ENCODE measurements at regions not wholly inside any gene's neighbourhood (a gene's known extent, or its start where the extent isn't known, plus 50 kb on each side); places are given as distances from the start of the nearest gene placed in this dataset.

DNA sequence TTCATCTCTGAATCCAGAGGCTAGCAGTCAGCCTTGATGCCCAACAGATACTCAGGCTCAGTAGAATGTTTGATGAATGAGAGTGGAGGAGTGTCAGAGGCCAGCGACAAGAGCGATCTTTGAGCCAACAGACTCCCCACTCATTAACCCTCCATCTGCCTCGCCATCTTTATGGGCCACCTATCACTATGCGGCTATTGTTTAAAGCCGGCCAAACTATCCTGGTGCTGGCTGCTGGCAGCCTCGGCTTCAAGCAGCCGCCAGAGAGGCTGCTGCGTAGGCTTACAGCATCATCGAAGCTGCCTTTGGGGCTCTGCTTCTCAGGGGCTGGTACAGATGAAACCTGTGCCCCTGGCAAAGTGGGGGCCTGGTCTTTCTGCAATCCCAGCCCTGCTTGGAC lies 525.6 kb downstream of the INSC start:
- no peaks in the 10 kb centered on the region for H3K36me3 ChIP-seq (replicated peaks in 1 of 2; ENCODE audit: control insufficient read depth in 1 of 2, insufficient read depth in 2 of 2, low read length in 2 of 2)
- Mint-ChIP-seq H3K36me3 (no peaks in the 10 kb centered on the region), H3K4me1 (peaks cover 14% of the 10 kb centered on the region), H3K27ac (no peak overlapping the region), H3K27me3 (ENCODE audit: low read depth in 3 of 3) (peaks cover 4 to 8% (median 6%) of the 10 kb centered on the region in 3 donors), H3K4me3 (no peak overlapping the region), H3K9me3 (peaks cover 0 to 9% (median 1%) of the 10 kb centered on the region in 7 donors)
- H4K20me1 ChIP-seq (ENCODE audit: insufficient read depth, low read length) = no peaks in the 10 kb centered on the region
- H2AFZ ChIP-seq (ENCODE audit: insufficient read depth, low read depth, low read length, poor library complexity, severe bottlenecking) = no peak overlapping the region
- H3K27me3 ChIP-seq (ENCODE audit: control insufficient read depth in 2 of 2, insufficient read depth in 2 of 2, low read length in 2 of 2) = no peaks in the 10 kb centered on the region
- 78% methylated on average over 7 of the region's 9 CpGs for WGBS (ENCODE audit: insufficient coverage)
- no peak overlapping the region for H3K4me2 ChIP-seq (replicated peaks; ENCODE audit: extremely low read depth, low read length, poor library complexity, severe bottlenecking)
- intact Hi-C loops (cut with micrococcal nuclease) = no loop called here
- no peak overlapping the region for H3K27ac ChIP-seq (ENCODE audit: low read depth in 1 of 2, low read length in 2 of 2)
- no peak for DNase-seq
- TF ChIP-seq CTCF (IDR thresholded peaks at IDR 0.05) = no peak
- H3K4me3 ChIP-seq (replicated peaks in 1 of 3; ENCODE audit: low read depth in 2 of 3, low read length in 3 of 3) = no peak overlapping the region
- H3K79me2 ChIP-seq (ENCODE audit: insufficient read depth, low read length) = no peaks in the 10 kb centered on the region
- no peak overlapping the region for H3K9ac ChIP-seq (ENCODE audit: insufficient read depth, low read length, poor library complexity, severe bottlenecking)
- H3K9me3 ChIP-seq (replicated peaks in 1 of 2; ENCODE audit: control insufficient read depth in 1 of 2, insufficient read depth in 1 of 2, low read length in 2 of 2) = peaks cover 3 to 4% of the 10 kb centered on the region in 2 donors
- H3K4me1 ChIP-seq (ENCODE audit: control insufficient read depth in 1 of 2, insufficient read depth in 2 of 2, low read length in 2 of 2) = peaks cover 0 to 4% of the 10 kb centered on the region in 2 donors

DNA sequence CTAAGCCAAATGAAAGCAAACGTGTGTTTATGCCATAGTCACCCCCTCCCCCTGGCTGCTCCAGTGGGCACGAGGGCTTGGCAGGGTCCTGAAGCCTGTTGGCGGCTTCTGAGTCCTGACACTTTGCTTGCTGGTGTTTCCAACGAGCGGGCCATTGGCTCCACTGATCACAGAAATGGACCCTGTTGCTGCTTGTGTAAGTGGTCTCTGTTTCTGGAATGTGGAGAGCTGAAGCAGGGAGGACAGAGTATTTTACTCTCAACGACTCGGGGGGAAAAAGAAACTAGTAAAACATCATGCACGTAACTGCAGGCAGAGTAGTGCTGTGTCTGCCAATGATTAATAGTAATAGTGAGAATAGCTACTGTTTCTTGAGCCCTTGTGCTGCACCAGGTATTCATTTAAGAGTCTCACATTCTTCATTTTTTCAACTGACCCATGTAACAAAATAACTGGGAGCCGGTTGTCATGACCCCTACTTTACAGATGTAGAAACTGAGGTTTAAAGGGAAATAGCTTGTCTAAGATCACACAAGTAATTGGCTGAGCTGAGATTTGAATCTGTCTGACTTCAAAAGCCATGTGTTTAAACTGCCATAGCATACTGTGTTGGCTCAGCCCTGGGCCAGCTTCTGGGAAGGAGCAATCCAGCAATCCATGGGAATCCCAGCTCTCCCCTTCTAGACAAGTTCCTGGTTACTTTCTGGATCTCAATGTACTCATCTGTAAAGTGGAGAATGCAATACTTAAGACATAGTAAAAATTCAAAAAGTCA lies 526.7 kb downstream of the INSC start:
- Histone ChIP-seq H4K20me1 (ENCODE audit: insufficient read depth, low read length) (no peaks in the 10 kb centered on the region), H3K79me2 (ENCODE audit: insufficient read depth, low read length) (no peaks in the 10 kb centered on the region), H3K9me3 (replicated peaks in 1 of 2; ENCODE audit: control insufficient read depth in 1 of 2, insufficient read depth in 1 of 2, low read length in 2 of 2) (peaks cover 0 to 3% of the 10 kb centered on the region in 2 donors), H3K9ac (ENCODE audit: insufficient read depth, low read length, poor library complexity, severe bottlenecking) (no peak overlapping the region), H3K27ac (ENCODE audit: low read depth in 1 of 2, low read length in 2 of 2) (no peak overlapping the region), H3K4me1 (ENCODE audit: control insufficient read depth in 1 of 2, insufficient read depth in 2 of 2, low read length in 2 of 2) (peaks cover 0 to 4% of the 10 kb centered on the region in 2 donors), H3K36me3 (replicated peaks in 1 of 2; ENCODE audit: control insufficient read depth in 1 of 2, insufficient read depth in 2 of 2, low read length in 2 of 2) (no peaks in the 10 kb centered on the region), H2AFZ (ENCODE audit: insufficient read depth, low read depth, low read length, poor library complexity, severe bottlenecking) (no peak overlapping the region), H3K4me3 (replicated peaks in 1 of 3; ENCODE audit: low read depth in 2 of 3, low read length in 3 of 3) (no peak overlapping the region), H3K4me2 (replicated peaks; ENCODE audit: extremely low read depth, low read length, poor library complexity, severe bottlenecking) (no peak overlapping the region), H3K27me3 (ENCODE audit: control insufficient read depth in 2 of 2, insufficient read depth in 2 of 2, low read length in 2 of 2) (no peaks in the 10 kb centered on the region)
- intact Hi-C loops (cut with micrococcal nuclease) = no loop called here
- Mint-ChIP-seq H3K4me1 (peaks cover 14% of the 10 kb centered on the region), H3K27ac (peak overlapping the region in 1 of 7 donors; percentile 16), H3K9me3 (peaks cover 0 to 5% (median 1%) of the 10 kb centered on the region in 7 donors), H3K36me3 (no peaks in the 10 kb centered on the region), H3K27me3 (ENCODE audit: low read depth in 3 of 3) (peaks cover 4 to 10% (median 6%) of the 10 kb centered on the region in 3 donors), H3K4me3 (no peak overlapping the region)
- TF ChIP-seq CTCF (IDR thresholded peaks at IDR 0.05) = no peak
- DNase-seq = no peak
- WGBS (ENCODE audit: insufficient coverage) = 92% methylated on average over 7 of the region's 9 CpGs
